HG03045 (cell line): ENCODE measurements at regions not wholly inside any gene's neighbourhood (a gene's known extent, or its start where the extent isn't known, plus 50 kb on each side); places are given as distances from the start of the nearest gene placed in this dataset.

Experiments
- ATAC-seq: cut with Tn5 transposase; IDR thresholded peaks from one replicate; pipeline ENCODE4 v1.9.1; 2021; ENCODE audit warnings: mild to moderate bottlenecking, moderate library complexity; ENCODE audit not compliant: unreplicated experiment

GRCh38 chr4:58711039-58711438 lies 1600.9 kb upstream of the IGFBP7 start:
- no peak for ATAC-seq

- no peak for ATAC-seq
Measured at GRCh38 chr4:58688568-58688967, 1578.4 kb upstream of the IGFBP7 start.

- no peak for ATAC-seq
Measured at GRCh38 chr4:58679886-58680285, 1569.7 kb upstream of the IGFBP7 start.

GRCh38 chr4:58679051-58679450 lies 1568.9 kb upstream of the IGFBP7 start:
- no peak for ATAC-seq

GRCh38 chr4:58669783-58670182 lies 1559.6 kb upstream of the IGFBP7 start:
- no peak for ATAC-seq

GRCh38 chr4:58665649-58666048 lies 1555.5 kb upstream of the IGFBP7 start:
- ATAC-seq = no peak

GRCh38 chr4:58658701-58659100 lies 1548.5 kb upstream of the IGFBP7 start:
- ATAC-seq = no peak

- ATAC-seq = no peak
Measured at GRCh38 chr4:58653251-58653650, 1543.1 kb upstream of the IGFBP7 start.

- ATAC-seq = no peak
Measured at GRCh38 chr4:58649226-58649625, 1539.0 kb upstream of the IGFBP7 start.

- ATAC-seq = no peak
Measured at GRCh38 chr4:58646126-58646525, 1535.9 kb upstream of the IGFBP7 start.

- ATAC-seq = no peak
Measured at GRCh38 chr4:58644549-58644948, 1534.4 kb upstream of the IGFBP7 start.

- ATAC-seq = no peak
Measured at GRCh38 chr4:58636381-58636780, 1526.2 kb upstream of the IGFBP7 start.

GRCh38 chr4:58617226-58617625 lies 1507.0 kb upstream of the IGFBP7 start:
- ATAC-seq = no peak

- ATAC-seq = no peak
Measured at GRCh38 chr4:58611012-58611411, 1500.8 kb upstream of the IGFBP7 start.

- ATAC-seq = no peak
Measured at GRCh38 chr4:58606303-58606702, 1496.1 kb upstream of the IGFBP7 start.

- no peak for ATAC-seq
Measured at GRCh38 chr4:58603951-58604350, 1493.8 kb upstream of the IGFBP7 start.

GRCh38 chr4:58602731-58603359 lies 1492.7 kb upstream of the IGFBP7 start:
- no peak for ATAC-seq

GRCh38 chr4:58602022-58602421 lies 1491.8 kb upstream of the IGFBP7 start:
- no peak for ATAC-seq

GRCh38 chr4:58600290-58600689 lies 1490.1 kb upstream of the IGFBP7 start:
- no peak for ATAC-seq

- ATAC-seq = no peak
Measured at GRCh38 chr4:58590722-58591121, 1480.5 kb upstream of the IGFBP7 start.

GRCh38 chr4:58587856-58588255 lies 1477.7 kb upstream of the IGFBP7 start:
- no peak for ATAC-seq

- no peak for ATAC-seq
Measured at GRCh38 chr4:58566260-58566659, 1456.1 kb upstream of the IGFBP7 start.

- no peak for ATAC-seq
Measured at GRCh38 chr4:58564695-58565475, 1454.7 kb upstream of the IGFBP7 start.
